Caco-2 (cell line): ENCODE measurements at regions not wholly inside any gene's neighbourhood (a gene's known extent, or its start where the extent isn't known, plus 50 kb on each side); places are given as distances from the start of the nearest gene placed in this dataset.

Source experiments
- BruUV-seq: library from RNA; stranded (reverse); fragments of 400-500 nt; replicated peaks from 2 replicates; lab custom pipeline; 2021; lab: Mats Ljungman, UMichigan
- CTCF ChIA-PET: fragments of 300-600 bp; sonication (Branson Sonifier 250); formaldehyde crosslinking; loops from one replicate; lab custom pipeline; 2022; ENCODE audit warnings: antibody characterized with exemption; lab: Charles Lee
- POLR2A ChIA-PET: fragments of 300-600 bp; sonication (Branson Sonifier 250); formaldehyde crosslinking; loops from one replicate; lab custom pipeline; 2022; ENCODE audit warnings: antibody characterized with exemption; lab: Charles Lee
- DNase-seq, 2 experiments: peaks; one replicate each; pipeline versions ENCODE4 v3.0.0 to v3.0.0-alpha.2; 2020 to 2022
- H3K27me3 ChIP-seq: replicated peaks from 2 replicates; pipeline ENCODE4 v1.6.0; 2011; ENCODE audit warnings: low read length; ENCODE audit not compliant: control insufficient read depth, insufficient read depth
- H3K36me3 ChIP-seq: 2 replicates; pipeline ENCODE4 v1.5.1; 2011; ENCODE audit warnings: low read length; ENCODE audit not compliant: control insufficient read depth, insufficient read depth
- H3K4me1 ChIP-seq: fragments of 250-450 bp; sonication (Bioruptor Pico); 2 replicates; pipeline ENCODE4 v1.5.1; 2020; ENCODE audit warnings: mild to moderate bottlenecking
- H3K4me3 ChIP-seq: 2 replicates; pipeline ENCODE4 v1.5.1; 2011; ENCODE audit warnings: low read depth, mild to moderate bottlenecking, control low read depth, low read length
- H3K9me3 ChIP-seq: fragments of 250-450 bp; sonication (Bioruptor Pico); 2 replicates; pipeline ENCODE4 v1.5.1; 2020; ENCODE audit warnings: mild to moderate bottlenecking, moderate library complexity
- H3K27ac Mint-ChIP-seq: one replicate; pipeline ENCODE4 v1.8.0; 2022; ENCODE audit warnings: mixed read lengths; ENCODE audit not compliant: unreplicated experiment
- H3K27me3 Mint-ChIP-seq: one replicate; pipeline ENCODE4 v1.8.0; 2022; ENCODE audit warnings: mixed read lengths; ENCODE audit not compliant: insufficient read depth, unreplicated experiment
- H3K36me3 Mint-ChIP-seq: one replicate; pipeline ENCODE4 v1.8.0; 2022; ENCODE audit warnings: mild to moderate bottlenecking, mixed read lengths; ENCODE audit not compliant: insufficient read depth, unreplicated experiment
- H3K4me1 Mint-ChIP-seq: one replicate; pipeline ENCODE4 v1.8.0; 2022; ENCODE audit warnings: low read depth, mixed read lengths; ENCODE audit not compliant: unreplicated experiment
- H3K4me3 Mint-ChIP-seq: one replicate; pipeline ENCODE4 v1.8.0; 2022; ENCODE audit warnings: mild to moderate bottlenecking, moderate library complexity, mixed read lengths; ENCODE audit not compliant: unreplicated experiment
- H3K9me3 Mint-ChIP-seq: one replicate; pipeline ENCODE4 v1.8.0; 2022; ENCODE audit warnings: mixed read lengths; ENCODE audit not compliant: unreplicated experiment
- CTCF ChIP-seq, 2 experiments: fragments of 200-600 bp in 1 of 2; IDR thresholded peaks; 1 replicate in 1 of 2; 2 replicates in 1 of 2; pipeline versions ENCODE4 v1.5.1 to v1.8.0; 2011 to 2022; ENCODE audit warnings: antibody characterized with exemption in 1 of 2, control low read depth in 1 of 2, inconsistent platforms in 1 of 2, low read depth in 1 of 2, low read length in 1 of 2, mild to moderate bottlenecking in 1 of 2, moderate library complexity in 1 of 2; ENCODE audit not compliant: insufficient read depth in 1 of 2, severe bottlenecking in 1 of 2, unreplicated experiment in 1 of 2
- intact Hi-C: fragments of 100-400 bp; cut with micrococcal nuclease; formaldehyde crosslinking; loops from one replicate; pipeline ENCODE4 v1.10.0; 2022; ENCODE audit not compliant: unreplicated experiment

- Mint-ChIP-seq H3K9me3 (no peaks in the 10 kb centered on the region), H3K27ac (no peak overlapping the region), H3K4me1 (no peaks in the 10 kb centered on the region), H3K4me3 (no peak overlapping the region), H3K27me3 (no peaks in the 10 kb centered on the region), H3K36me3 (no peaks in the 10 kb centered on the region)
- intact Hi-C loops: no loop called here
- no peaks in the 10 kb centered on the region for H3K27me3 ChIP-seq
- ChIA-PET POLR2A (no interaction called here), CTCF (no interaction called here)
- no peak overlapping the region for H3K4me3 ChIP-seq
- no TSS peak for BruUV-seq
- no peak for TF ChIP-seq CTCF (IDR thresholded peaks at IDR 0.05; ENCODE audit: insufficient read depth in 1 of 2, low read depth in 1 of 2, low read length in 1 of 2, severe bottlenecking in 1 of 2, unreplicated experiment in 1 of 2)
- no peak for DNase-seq
- H3K4me1 ChIP-seq: no peaks in the 10 kb centered on the region
- no peaks in the 10 kb centered on the region for H3K36me3 ChIP-seq
- no peaks in the 10 kb centered on the region for H3K9me3 ChIP-seq
Observed at GRCh38 chr4:188536826-188537225, 397.6 kb downstream of the TRIML1 start.

- DNase-seq: no peak
- Mint-ChIP-seq H3K4me3 (no peak overlapping the region), H3K4me1 (peaks cover 7% of the 10 kb centered on the region), H3K9me3 (no peaks in the 10 kb centered on the region), H3K27ac (no peak overlapping the region), H3K27me3 (no peaks in the 10 kb centered on the region), H3K36me3 (no peaks in the 10 kb centered on the region)
- no peak for TF ChIP-seq CTCF (IDR thresholded peaks at IDR 0.05; ENCODE audit: insufficient read depth in 1 of 2, low read depth in 1 of 2, low read length in 1 of 2, severe bottlenecking in 1 of 2, unreplicated experiment in 1 of 2)
- Histone ChIP-seq H3K4me3 (no peak overlapping the region), H3K27me3 (no peaks in the 10 kb centered on the region), H3K9me3 (no peaks in the 10 kb centered on the region), H3K4me1 (no peaks in the 10 kb centered on the region), H3K36me3 (no peaks in the 10 kb centered on the region)
- CTCF ChIA-PET: no interaction called here
- intact Hi-C loops: no loop called here
- no TSS peak for BruUV-seq
- POLR2A ChIA-PET: no interaction called here
Observed at GRCh38 chr4:188550296-188550695, 411.1 kb downstream of the TRIML1 start.

- no peaks in the 10 kb centered on the region for H3K4me1 ChIP-seq
- no peaks in the 10 kb centered on the region for H3K9me3 Mint-ChIP-seq
- intact Hi-C loops: no loop called here
- peaks cover 7% of the 10 kb centered on the region for H3K4me1 Mint-ChIP-seq
- no peak overlapping the region for H3K4me3 Mint-ChIP-seq
- TF ChIP-seq CTCF (IDR thresholded peaks at IDR 0.05; ENCODE audit: insufficient read depth in 1 of 2, low read depth in 1 of 2, low read length in 1 of 2, severe bottlenecking in 1 of 2, unreplicated experiment in 1 of 2): no peak
- CTCF ChIA-PET: no interaction called here
- POLR2A ChIA-PET: no interaction called here
- no peaks in the 10 kb centered on the region for H3K27me3 Mint-ChIP-seq
- H3K36me3 ChIP-seq: no peaks in the 10 kb centered on the region
- no peak overlapping the region for H3K4me3 ChIP-seq
- no peaks in the 10 kb centered on the region for H3K27me3 ChIP-seq
- H3K36me3 Mint-ChIP-seq: no peaks in the 10 kb centered on the region
- H3K27ac Mint-ChIP-seq: no peak overlapping the region
- no TSS peak for BruUV-seq
- DNase-seq: no peak
- H3K9me3 ChIP-seq: no peaks in the 10 kb centered on the region
Observed at GRCh38 chr4:188551156-188551555, 411.9 kb downstream of the TRIML1 start.
